HG02571 (cell line): ENCODE measurements at regions not wholly inside any gene's neighbourhood (a gene's known extent, or its start where the extent isn't known, plus 50 kb on each side); places are given as distances from the start of the nearest gene placed in this dataset.

Experiments
- ATAC-seq: cut with Tn5 transposase; IDR thresholded peaks from one replicate; pipeline ENCODE4 v1.9.1; 2021; ENCODE audit warnings: mild to moderate bottlenecking, moderate library complexity; ENCODE audit not compliant: unreplicated experiment

GRCh38 chr2:121895723-121896571 is 140.5 kb downstream of the TSN start:
- no peak for ATAC-seq

- ATAC-seq: peak; percentile 73
Measured at GRCh38 chr2:121897335-121897970, 142.0 kb downstream of the TSN start.

- no peak for ATAC-seq
Measured at GRCh38 chr2:121898483-121898882, 143.0 kb downstream of the TSN start.

DNA sequence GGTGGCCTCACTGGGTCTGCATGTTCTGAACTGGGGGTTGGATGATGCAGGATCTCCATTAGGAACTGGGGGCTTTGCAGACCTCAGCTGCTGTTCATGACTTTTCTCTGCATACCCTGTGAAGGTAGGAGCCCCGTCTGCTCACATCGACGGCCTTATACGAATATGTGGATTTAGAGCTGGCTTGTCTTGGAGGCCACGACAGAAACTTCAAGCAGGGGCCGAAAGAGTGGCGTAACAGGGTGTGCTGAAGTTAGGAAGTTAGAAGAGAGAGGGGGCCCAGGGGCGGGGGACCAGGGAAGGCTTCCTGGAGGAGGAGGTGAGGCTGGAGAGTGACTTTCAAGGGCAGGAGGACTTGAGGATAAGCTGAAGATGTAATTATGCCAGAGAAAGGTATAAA is 144.9 kb downstream of the TSN start:
- ATAC-seq: no peak

DNA sequence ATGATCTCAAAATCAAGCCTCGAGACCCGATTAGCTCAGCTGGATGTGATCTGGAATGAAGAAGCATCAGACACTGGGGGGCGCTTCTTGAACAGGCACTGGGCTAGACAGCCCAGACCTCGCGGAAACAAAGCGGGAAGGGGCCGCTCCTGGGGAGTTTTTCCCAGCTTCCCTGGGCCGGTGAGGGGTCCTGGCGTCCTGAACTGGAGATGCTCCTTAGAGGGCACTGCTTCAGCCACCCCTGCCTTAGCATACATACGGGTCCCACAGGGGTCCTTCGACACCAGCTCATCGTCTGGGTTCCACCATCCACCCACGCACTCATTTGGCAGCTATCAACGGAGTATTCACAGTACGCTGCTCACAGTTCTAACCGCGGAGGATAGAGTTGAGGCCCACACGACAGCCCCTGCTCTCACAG is 146.7 kb downstream of the TSN start:
- no peak for ATAC-seq

DNA sequence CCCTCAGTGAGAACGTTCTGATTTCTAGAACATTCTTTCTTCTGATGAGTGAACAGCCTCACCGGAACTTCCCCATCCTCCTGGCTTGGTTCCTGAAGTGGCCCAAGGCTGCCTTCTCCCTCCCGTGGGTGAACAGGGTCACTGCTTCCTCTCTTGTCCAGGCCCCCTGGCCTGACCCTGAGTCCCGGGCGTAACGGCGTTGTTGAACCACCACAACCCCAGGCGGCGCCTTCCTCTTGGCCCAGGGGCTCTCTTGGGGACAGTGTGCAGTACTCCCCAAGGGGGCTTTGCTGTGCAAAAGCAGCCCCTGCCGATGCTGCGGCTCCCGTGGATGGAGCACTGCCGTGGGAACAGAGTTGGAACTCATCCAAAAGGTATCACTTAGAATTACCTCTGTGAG is 147.2 kb downstream of the TSN start:
- no peak for ATAC-seq

DNA sequence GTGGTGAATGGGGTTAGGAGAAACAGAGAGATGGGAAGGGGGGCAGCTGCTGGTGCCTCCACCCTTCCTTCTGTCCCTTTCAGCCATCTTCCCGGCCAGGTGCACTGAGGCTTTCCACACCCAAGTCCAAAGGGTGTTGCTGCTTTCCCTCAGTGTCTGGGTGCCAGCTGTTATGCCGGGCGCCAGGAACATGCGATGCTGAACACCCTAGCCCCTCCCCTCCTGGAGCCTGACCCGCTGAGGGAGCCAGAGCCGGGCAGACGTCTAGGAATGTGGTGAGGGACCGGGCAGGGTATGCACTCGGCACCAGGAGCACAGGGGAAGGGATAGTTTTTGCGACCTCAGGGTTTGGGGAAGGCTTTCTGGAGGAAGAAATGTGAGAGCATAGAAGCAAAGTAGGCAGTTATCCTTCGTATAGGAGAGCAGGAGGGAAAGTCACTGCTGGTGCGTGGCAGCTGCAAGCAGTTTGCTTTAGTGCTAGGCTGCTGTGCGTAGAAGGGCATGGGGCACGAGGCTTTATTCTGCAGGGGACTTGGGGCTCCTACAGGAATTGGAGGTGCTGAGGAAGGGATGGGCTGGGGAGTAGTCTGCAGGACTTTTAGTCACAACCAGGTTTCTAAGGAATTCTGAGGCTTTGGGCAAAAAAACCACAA is 147.7 kb downstream of the TSN start:
- ATAC-seq: no peak

- no peak for ATAC-seq
Measured at GRCh38 chr2:121904656-121905055, 149.2 kb downstream of the TSN start.

- ATAC-seq: no peak
Measured at GRCh38 chr2:121905201-121905600, 149.8 kb downstream of the TSN start.

GRCh38 chr2:121906170-121906569 is 150.7 kb downstream of the TSN start:
- no peak for ATAC-seq

GRCh38 chr2:121907928-121908327 is 152.5 kb downstream of the TSN start:
- ATAC-seq: no peak

DNA sequence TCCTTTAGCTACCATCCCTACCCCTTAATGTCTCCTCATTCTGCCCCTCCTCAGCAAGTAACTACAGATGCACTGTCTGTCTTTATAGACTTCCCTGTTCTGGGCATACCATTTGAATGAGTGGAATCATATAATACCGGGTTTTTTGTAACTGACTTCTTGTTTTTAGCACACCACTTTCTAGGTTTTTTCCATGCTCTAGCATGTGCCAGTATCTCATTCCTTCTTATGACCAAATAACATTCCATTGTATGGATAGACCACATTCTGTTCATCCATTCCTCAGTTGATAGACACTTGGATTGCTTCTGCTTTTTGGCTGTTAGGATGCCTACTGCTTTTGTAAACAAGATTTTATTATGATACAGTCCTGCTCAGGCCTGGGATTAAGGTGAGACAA is 154.7 kb downstream of the TSN start:
- no peak for ATAC-seq

DNA sequence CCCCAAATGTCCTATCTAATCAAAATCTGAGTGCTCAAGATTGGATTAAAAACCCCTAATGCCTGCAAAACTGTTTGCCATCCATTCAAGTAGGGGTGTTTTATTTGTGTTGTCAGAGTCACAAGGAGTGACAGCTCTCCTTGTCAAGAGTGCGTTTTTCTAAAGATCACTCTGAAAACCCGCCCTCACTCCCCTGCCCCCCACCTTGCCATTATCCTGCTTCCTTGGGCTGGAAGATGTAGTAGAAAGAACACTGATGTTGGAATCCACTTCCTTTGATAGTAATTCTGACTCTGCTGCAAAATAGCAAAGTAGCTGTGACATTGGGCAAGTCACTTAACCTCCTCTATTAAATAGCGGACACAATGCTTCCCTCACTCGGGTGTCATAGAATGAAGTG is 155.6 kb downstream of the TSN start:
- no peak for ATAC-seq

DNA sequence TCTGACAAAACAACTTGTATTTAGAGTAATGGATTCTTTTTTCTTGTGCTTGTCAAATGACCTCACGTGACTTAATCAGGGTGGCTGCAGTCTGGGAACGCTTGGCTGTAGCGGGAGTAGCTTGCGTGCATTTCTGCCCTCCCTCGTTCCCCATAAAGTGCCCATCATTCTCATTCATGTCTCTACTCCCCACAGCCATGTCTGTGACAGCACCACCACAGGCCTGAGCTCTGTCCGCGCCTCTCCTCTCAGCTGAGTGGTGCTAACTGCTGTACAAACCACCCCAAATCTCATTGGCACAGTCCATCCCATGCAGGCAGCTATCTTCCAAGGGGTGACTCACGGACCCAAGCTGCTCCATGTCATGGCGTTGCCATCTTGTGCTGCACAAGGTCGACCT is 161.7 kb downstream of the TSN start:
- no peak for ATAC-seq

DNA sequence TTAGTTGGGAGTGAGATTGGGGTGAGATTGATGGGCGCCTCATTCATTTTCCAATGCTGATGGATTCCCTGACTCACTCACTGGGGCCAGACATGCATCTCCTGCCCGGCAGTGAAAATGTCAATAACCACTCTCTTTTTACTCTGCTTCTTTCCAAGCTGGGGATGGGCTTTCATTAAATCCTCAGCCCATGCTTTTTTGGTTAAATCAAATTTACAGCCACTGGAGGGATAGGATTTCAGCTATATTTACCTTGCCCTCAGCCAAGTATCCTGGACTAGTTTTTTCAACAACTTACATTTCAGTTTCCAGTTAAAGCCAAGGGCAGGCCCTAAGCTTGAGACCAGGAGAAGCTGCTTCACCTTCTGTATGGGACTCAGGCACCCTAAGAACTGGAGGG is 162.8 kb downstream of the TSN start:
- ATAC-seq: no peak

DNA sequence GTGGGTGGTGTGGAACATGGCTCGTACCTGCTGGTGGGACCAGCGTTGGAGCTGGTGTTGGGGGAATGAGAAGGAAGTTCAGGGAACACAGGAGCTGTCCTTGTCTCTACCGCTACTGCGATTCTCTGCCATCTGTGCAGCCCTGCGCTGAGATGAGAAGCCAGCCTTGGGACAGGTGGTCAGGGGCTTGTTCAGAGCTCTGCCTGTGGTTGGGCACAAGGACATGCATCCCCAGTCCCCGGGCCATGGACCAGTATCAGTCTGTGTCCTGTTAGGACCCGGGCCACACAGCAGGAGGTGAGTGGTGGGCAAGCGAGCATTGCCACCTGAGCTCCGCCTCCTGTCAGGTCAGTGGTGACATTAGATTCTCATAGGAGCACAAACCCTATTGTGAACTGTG is 164.4 kb downstream of the TSN start:
- ATAC-seq: no peak

GRCh38 chr2:121925466-121925865 is 170.0 kb downstream of the TSN start:
- ATAC-seq: no peak

- ATAC-seq: no peak
Measured at GRCh38 chr2:121943285-121943684, 187.8 kb downstream of the TSN start.

DNA sequence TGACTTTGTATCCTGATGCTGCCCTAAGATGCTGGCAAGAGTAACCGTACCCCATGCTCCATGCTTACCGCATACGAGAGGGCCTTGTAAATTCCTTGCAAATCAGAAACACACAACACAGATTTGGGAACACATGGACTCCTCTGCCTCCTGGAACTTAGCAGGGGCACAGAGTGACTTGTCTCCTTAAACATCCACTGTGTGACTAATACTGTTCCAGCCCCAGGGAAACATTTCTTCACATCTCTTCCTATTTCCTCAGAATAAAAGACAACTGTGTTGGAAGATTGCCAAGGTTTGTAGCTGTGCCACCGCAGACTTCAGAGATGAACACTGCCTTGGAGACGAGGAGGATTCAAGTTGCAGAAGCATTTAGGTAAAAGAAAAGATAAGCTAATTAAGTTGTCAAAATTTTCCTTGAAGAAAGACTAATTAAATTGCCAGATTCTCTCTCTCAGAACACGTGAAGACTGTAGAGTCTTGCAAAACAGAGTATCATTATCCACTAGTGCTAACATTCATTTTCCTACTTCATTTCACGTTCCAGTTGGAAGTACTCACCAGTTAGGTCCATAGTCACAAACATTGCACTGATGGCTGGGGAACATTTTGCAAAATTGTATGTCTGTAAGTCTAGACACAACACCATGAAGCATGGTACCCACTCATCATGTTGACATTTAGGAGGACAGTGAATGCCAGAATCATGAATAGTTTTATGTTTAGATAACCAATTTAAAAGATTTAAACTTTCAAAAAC is 188.8 kb downstream of the TSN start:
- ATAC-seq: no peak

DNA sequence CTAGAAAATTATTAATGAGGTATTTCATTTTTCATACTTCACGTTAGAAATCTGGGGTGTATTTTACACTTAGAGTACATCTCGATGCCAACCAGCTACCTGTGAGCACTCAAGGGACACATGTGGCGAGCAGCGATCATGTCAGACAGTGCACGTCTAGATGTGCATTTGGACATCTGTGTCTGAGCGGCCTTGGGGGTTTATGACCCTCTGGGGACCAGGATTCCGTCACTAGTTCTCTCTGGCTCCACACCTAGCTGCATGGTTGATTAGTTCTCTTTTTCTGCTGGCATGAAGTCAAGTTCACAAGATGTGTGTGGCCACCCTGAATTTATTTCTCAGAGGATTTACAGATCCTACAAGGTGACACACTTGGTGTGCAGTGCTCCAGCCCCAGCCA is 192.2 kb downstream of the TSN start:
- no peak for ATAC-seq

- no peak for ATAC-seq
Measured at GRCh38 chr2:121949271-121949670, 193.8 kb downstream of the TSN start.
